ENCODE measurements at regions not wholly inside any gene's neighbourhood (a gene's known extent, or its start where the extent isn't known, plus 50 kb on each side); places are given as distances from the start of the nearest gene placed in this dataset.

DNA sequence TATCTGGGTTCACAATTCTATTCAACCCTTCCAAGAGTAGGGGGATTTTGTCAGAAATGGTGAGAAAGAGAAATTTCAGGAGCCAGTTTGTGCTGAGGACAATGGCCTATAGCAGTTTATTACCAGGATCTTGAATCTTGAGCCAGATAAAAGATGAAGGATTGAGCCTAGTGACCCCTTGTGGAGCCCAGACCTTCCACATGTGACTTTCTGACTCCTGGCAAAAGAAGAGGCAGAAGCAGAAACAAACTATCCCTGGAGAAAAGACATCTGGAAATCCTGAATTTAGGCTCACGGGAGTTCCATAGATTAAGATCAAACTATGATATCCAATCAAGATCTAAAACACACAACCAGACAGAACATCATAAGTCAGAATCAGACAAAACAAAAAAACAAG is 60.9 kb upstream of the CHRM2 start:
- H3K9me3 ChIP-seq: no peaks in the 10 kb centered on the region
- intact Hi-C loops (cut with DNase I): no loop called here
- DNase-seq (ENCODE audit: low spot score): no peak
- H3K4me3 ChIP-seq: no peak overlapping the region
- H3K27me3 ChIP-seq (replicated peaks; ENCODE audit: insufficient read depth): no peaks in the 10 kb centered on the region
- TF ChIP-seq, protein P1, sequence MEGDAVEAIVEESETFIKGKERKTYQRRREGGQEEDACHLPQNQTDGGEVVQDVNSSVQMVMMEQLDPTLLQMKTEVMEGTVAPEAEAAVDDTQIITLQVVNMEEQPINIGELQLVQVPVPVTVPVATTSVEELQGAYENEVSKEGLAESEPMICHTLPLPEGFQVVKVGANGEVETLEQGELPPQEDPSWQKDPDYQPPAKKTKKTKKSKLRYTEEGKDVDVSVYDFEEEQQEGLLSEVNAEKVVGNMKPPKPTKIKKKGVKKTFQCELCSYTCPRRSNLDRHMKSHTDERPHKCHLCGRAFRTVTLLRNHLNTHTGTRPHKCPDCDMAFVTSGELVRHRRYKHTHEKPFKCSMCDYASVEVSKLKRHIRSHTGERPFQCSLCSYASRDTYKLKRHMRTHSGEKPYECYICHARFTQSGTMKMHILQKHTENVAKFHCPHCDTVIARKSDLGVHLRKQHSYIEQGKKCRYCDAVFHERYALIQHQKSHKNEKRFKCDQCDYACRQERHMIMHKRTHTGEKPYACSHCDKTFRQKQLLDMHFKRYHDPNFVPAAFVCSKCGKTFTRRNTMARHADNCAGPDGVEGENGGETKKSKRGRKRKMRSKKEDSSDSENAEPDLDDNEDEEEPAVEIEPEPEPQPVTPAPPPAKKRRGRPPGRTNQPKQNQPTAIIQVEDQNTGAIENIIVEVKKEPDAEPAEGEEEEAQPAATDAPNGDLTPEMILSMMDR (IDR thresholded peaks at IDR 0.05): no peak
- no peak for TF ChIP-seq POLR2AphosphoS5 (IDR thresholded peaks at IDR 0.05)
- no peak for TF ChIP-seq POLR2A (IDR thresholded peaks at IDR 0.05)
- H3K4me1 ChIP-seq (replicated peaks): no peaks in the 10 kb centered on the region
- no peaks in the 10 kb centered on the region for H3K36me3 ChIP-seq
- no peak overlapping the region for H3K27ac ChIP-seq
- 38% methylated on average over 1 of the region's 1 CpG for WGBS

DNA sequence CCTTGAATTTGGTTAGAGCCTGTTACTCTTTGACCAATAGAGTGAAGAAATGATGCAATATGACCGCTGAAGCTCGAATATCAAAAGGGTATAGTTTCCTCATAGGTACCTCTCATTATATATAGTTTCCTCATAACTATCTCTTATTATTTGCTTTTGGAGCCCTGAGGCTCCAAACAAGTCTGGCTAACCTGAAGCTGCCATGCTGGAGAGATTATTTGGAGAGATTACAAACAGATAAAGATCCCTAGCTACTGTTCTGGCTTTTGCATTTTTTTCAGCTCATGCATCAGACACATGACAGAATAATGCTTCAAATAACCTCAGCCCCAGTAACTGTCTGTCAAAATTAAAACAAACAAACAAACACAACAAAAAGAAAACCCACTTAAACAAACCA is 65.4 kb upstream of the CHRM2 start:
- Histone ChIP-seq H3K4me3 (no peak overlapping the region), H3K27me3 (replicated peaks; ENCODE audit: insufficient read depth) (no peaks in the 10 kb centered on the region), H3K36me3 (no peaks in the 10 kb centered on the region), H3K27ac (no peak overlapping the region), H3K9me3 (no peaks in the 10 kb centered on the region), H3K4me1 (replicated peaks) (no peaks in the 10 kb centered on the region)
- DNase-seq (ENCODE audit: low spot score): no peak
- no peak for TF ChIP-seq POLR2A (IDR thresholded peaks at IDR 0.05)
- TF ChIP-seq, protein P1 (IDR thresholded peaks at IDR 0.05): no peak
- no peak for TF ChIP-seq POLR2AphosphoS5 (IDR thresholded peaks at IDR 0.05)
- intact Hi-C loops (cut with DNase I): no loop called here
- WGBS: 72% methylated on average over 2 of the region's 2 CpGs

DNA sequence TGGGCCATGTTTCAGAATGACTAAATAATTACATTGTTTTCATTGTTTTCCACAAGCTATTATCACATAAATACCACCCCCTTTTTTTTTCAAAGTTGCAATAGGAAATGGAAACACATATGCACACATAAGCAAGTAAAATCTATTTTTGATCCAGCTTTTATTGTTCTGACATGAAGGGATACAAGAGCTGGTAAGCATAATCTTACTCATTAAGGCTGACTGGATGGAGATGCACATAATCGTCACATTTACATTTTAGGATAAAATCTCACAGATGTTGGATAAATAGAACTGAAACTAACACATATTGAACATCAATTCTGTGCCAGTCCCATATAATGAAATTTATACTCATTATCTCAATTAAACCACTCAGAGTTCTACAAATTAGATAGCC is 84.5 kb upstream of the CHRM2 start:
- Histone ChIP-seq H3K9me3 (no peaks in the 10 kb centered on the region), H3K4me1 (replicated peaks) (no peaks in the 10 kb centered on the region), H3K27ac (no peak overlapping the region), H3K27me3 (replicated peaks; ENCODE audit: insufficient read depth) (no peaks in the 10 kb centered on the region), H3K36me3 (no peaks in the 10 kb centered on the region), H3K4me3 (no peak overlapping the region)
- TF ChIP-seq, protein P1 (IDR thresholded peaks at IDR 0.05): no peak
- DNase-seq (ENCODE audit: low spot score): no peak
- intact Hi-C loops (cut with DNase I): no loop called here
- 84% methylated on average over 1 of the region's 1 CpG for WGBS

DNA sequence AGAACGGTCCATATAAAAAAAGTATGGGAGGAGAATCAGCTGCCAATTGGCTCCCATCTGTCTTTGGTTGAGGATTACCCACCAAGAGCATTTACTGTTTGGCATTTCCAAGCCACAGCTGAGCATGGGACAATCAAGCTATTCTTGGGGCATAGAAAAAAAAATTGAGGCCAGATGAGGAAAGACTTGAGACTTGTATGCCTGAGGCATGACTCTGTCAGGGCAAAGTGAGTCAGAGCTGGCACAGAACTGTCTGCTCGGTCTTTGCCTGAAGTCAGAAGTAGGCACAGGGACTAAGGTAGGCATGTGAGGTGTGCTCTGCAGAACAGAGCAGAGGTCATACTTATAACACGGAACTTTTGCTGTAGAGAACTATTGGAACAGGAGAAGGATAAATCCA is 126.5 kb upstream of the CHRM2 start:
- intact Hi-C loops (cut with DNase I): no loop called here
- no peak overlapping the region for H3K27ac ChIP-seq
- no peaks in the 10 kb centered on the region for H3K27me3 ChIP-seq (replicated peaks; ENCODE audit: insufficient read depth)
- no peaks in the 10 kb centered on the region for H3K36me3 ChIP-seq
- 92% methylated on average over 3 of the region's 3 CpGs for WGBS
- no peak overlapping the region for H3K4me3 ChIP-seq
- DNase-seq (ENCODE audit: low spot score): no peak
- H3K9me3 ChIP-seq: peaks cover 5% of the 10 kb centered on the region
- TF ChIP-seq, protein P1 (IDR thresholded peaks at IDR 0.05): no peak
- TF ChIP-seq POLR2AphosphoS5 (IDR thresholded peaks at IDR 0.05) (no peak), POLR2A (IDR thresholded peaks at IDR 0.05) (no peak)
- no peaks in the 10 kb centered on the region for H3K4me1 ChIP-seq (replicated peaks)

DNA sequence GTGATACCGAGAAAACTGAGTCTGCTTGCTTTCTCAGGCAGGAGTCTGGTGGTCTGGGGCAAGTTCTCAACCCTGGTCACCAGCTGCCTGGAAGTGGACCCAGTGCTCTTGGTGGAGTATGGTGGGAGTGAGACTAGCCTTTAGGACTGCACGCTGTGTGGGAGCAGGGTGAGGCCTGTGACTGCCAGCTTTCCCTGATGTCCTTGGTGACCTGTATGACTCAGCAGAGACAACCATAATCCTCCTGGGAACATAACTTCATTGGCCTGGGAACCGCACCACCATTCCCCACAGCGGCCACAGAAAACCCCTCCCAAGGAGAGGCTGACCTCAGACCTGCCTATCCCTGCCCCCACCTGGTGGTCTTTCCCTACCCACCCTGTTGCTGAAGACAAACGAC is 139.5 kb upstream of the CHRM2 start:
- DNase-seq (ENCODE audit: low spot score): no peak

More for the DNA sequence above, 139.5 kb upstream of the CHRM2 start:
- intact Hi-C loops (cut with DNase I): no loop called here
- Histone ChIP-seq H3K9me3 (no peaks in the 10 kb centered on the region), H3K27me3 (replicated peaks; ENCODE audit: insufficient read depth) (no peaks in the 10 kb centered on the region), H3K36me3 (no peaks in the 10 kb centered on the region), H3K27ac (no peak overlapping the region), H3K4me3 (no peak overlapping the region), H3K4me1 (replicated peaks) (no peaks in the 10 kb centered on the region)
- TF ChIP-seq POLR2AphosphoS5 (IDR thresholded peaks at IDR 0.05) (no peak), POLR2A (IDR thresholded peaks at IDR 0.05) (no peak)
- TF ChIP-seq, protein P1 (IDR thresholded peaks at IDR 0.05): no peak
- WGBS: 77% methylated on average over 5 of the region's 5 CpGs

All from prostate gland (tissue), 2 donors.